RWPE1 (cell line): ENCODE measurements at regions not wholly inside any gene's neighbourhood (a gene's known extent, or its start where the extent isn't known, plus 50 kb on each side); places are given as distances from the start of the nearest gene placed in this dataset.

ENCODE experiments used
- CTCF ChIA-PET: fragments of 350-600 bp; sonication (Branson Sonifier 250); formaldehyde crosslinking; extraction: SDS; loops from one replicate; lab custom pipeline; 2021; lab: Yijun Ruan, JAX
- POLR2A ChIA-PET: fragments of 400-600 bp; formaldehyde crosslinking; extraction: SDS; loops from one replicate; lab custom pipeline; 2020; ENCODE audit warnings: antibody characterized with exemption; ENCODE audit not compliant: low non-redundant PET; lab: Yijun Ruan, JAX
- DNase-seq: peaks from one replicate; pipeline ENCODE4 v3.0.0; 2012; ENCODE audit warnings: low spot score
- H3K27ac ChIP-seq: fragments of 450-650 bp; 2 replicates; pipeline ENCODE4 v1.5.1; 2017
- CTCF ChIP-seq: fragments of 450-650 bp; conservative IDR thresholded peaks from 2 replicates; pipeline ENCODE4 v1.5.1; 2017; ENCODE audit warnings: low read depth, mild to moderate bottlenecking

- no peak for DNase-seq
These were observed 798.3 kb downstream of the NXPH1 start for GRCh38 chr7:9231630-9232121.

GRCh38 chr7:9240001-9240400 is 806.6 kb downstream of the NXPH1 start:
- CTCF ChIA-PET, result no interaction called here

More at GRCh38 chr7:9231630-9232121, 798.3 kb downstream of the NXPH1 start:
- no peak overlapping the region for H3K27ac ChIP-seq
- CTCF ChIA-PET, result no interaction called here
- POLR2A ChIA-PET, result no interaction called here
- TF ChIP-seq CTCF, result no peak

GRCh38 chr7:9241826-9242225 is 808.4 kb downstream of the NXPH1 start:
- no peak overlapping the region for H3K27ac ChIP-seq
- DNase-seq, result no peak
- no peak for TF ChIP-seq CTCF
- ChIA-PET CTCF (no interaction called here), POLR2A (no interaction called here)

More at GRCh38 chr7:9240001-9240400, 806.6 kb downstream of the NXPH1 start:
- no peak for DNase-seq
- POLR2A ChIA-PET, result no interaction called here
- no peak for TF ChIP-seq CTCF
- H3K27ac ChIP-seq, result no peak overlapping the region

GRCh38 chr7:9242636-9243035 is 809.2 kb downstream of the NXPH1 start:
- ChIA-PET CTCF (no interaction called here), POLR2A (no interaction called here)
- no peak for DNase-seq
- no peak overlapping the region for H3K27ac ChIP-seq
- TF ChIP-seq CTCF, result no peak

GRCh38 chr7:9250876-9251275 is 817.5 kb downstream of the NXPH1 start:
- ChIA-PET POLR2A (no interaction called here), CTCF (no interaction called here)
- TF ChIP-seq CTCF, result no peak
- DNase-seq, result no peak
- H3K27ac ChIP-seq, result no peak overlapping the region

- ChIA-PET POLR2A (no interaction called here), CTCF (no interaction called here)
- no peak for TF ChIP-seq CTCF
- no peak for DNase-seq
- H3K27ac ChIP-seq, result no peak overlapping the region
These were observed 831.0 kb downstream of the NXPH1 start for GRCh38 chr7:9264395-9264794.
